ENCODE measurements at regions not wholly inside any gene's neighbourhood (a gene's known extent, or its start where the extent isn't known, plus 50 kb on each side); places are given as distances from the start of the nearest gene placed in this dataset.

DNA sequence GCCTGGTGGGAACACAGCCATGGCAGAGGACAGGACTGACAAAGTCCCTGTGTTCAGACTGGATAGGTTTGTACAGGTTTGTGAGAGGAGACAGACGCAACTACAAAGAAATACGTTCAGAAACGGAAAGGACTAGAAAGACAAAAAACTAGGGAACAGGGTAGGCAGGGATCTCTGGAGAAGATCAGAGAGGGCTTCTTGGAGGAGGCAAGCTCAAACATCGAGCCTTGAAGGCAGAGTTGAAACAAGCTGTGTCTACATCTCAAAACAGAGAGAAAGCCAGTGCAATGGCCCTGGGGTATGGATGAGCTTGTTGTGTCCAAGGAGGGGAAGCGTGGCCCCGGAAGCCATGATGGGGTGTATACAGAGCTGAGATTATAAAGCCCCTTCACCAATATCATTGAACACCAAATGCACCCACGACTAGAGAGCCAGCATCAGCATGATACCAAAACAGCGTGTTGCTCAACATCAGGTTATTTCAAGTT, 89.6 kb upstream of the NCOR2 start:
- no peak for TF ChIP-seq POLR2A (IDR thresholded peaks at IDR 0.05; ENCODE audit: low read depth, low read length)
- TF ChIP-seq JUND (IDR thresholded peaks at IDR 0.05; ENCODE audit: low read depth, low read length): no peak
- TF ChIP-seq, protein P1, sequence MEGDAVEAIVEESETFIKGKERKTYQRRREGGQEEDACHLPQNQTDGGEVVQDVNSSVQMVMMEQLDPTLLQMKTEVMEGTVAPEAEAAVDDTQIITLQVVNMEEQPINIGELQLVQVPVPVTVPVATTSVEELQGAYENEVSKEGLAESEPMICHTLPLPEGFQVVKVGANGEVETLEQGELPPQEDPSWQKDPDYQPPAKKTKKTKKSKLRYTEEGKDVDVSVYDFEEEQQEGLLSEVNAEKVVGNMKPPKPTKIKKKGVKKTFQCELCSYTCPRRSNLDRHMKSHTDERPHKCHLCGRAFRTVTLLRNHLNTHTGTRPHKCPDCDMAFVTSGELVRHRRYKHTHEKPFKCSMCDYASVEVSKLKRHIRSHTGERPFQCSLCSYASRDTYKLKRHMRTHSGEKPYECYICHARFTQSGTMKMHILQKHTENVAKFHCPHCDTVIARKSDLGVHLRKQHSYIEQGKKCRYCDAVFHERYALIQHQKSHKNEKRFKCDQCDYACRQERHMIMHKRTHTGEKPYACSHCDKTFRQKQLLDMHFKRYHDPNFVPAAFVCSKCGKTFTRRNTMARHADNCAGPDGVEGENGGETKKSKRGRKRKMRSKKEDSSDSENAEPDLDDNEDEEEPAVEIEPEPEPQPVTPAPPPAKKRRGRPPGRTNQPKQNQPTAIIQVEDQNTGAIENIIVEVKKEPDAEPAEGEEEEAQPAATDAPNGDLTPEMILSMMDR (IDR thresholded peaks at IDR 0.05 in 2 of 3, conservative IDR thresholded peaks at IDR 0.05 in 1 of 3; ENCODE audit: control insufficient read depth in 2 of 3, extremely low read depth in 1 of 3, insufficient read depth in 1 of 3, low read depth in 3 of 3, low read length in 3 of 3): no peak
- TF ChIP-seq, protein P2, sequence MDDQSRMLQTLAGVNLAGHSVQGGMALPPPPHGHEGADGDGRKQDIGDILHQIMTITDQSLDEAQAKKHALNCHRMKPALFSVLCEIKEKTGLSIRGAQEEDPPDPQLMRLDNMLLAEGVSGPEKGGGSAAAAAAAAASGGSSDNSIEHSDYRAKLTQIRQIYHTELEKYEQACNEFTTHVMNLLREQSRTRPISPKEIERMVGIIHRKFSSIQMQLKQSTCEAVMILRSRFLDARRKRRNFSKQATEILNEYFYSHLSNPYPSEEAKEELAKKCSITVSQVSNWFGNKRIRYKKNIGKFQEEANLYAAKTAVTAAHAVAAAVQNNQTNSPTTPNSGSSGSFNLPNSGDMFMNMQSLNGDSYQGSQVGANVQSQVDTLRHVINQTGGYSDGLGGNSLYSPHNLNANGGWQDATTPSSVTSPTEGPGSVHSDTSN (IDR thresholded peaks at IDR 0.05; ENCODE audit: insufficient replicate concordance, low read depth, low read length): no peak
- TF ChIP-seq STAT3 (IDR thresholded peaks at IDR 0.05; ENCODE audit: low read depth, low read length): no peak
- TF ChIP-seq, protein P3, sequence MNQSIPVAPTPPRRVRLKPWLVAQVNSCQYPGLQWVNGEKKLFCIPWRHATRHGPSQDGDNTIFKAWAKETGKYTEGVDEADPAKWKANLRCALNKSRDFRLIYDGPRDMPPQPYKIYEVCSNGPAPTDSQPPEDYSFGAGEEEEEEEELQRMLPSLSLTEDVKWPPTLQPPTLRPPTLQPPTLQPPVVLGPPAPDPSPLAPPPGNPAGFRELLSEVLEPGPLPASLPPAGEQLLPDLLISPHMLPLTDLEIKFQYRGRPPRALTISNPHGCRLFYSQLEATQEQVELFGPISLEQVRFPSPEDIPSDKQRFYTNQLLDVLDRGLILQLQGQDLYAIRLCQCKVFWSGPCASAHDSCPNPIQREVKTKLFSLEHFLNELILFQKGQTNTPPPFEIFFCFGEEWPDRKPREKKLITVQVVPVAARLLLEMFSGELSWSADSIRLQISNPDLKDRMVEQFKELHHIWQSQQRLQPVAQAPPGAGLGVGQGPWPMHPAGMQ (IDR thresholded peaks at IDR 0.05; ENCODE audit: borderline replicate concordance): no peak
- no peak for TF ChIP-seq HDAC2 (IDR thresholded peaks at IDR 0.05)
- TF ChIP-seq SMC3 (IDR thresholded peaks at IDR 0.05; ENCODE audit: borderline replicate concordance, low read length): no peak
- TF ChIP-seq EZH2 (IDR thresholded peaks at IDR 0.05; ENCODE audit: borderline replicate concordance, control insufficient read depth, low read depth, low read length): no peak
- TF ChIP-seq, protein P4, sequence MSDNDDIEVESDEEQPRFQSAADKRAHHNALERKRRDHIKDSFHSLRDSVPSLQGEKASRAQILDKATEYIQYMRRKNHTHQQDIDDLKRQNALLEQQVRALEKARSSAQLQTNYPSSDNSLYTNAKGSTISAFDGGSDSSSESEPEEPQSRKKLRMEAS (IDR thresholded peaks at IDR 0.05; ENCODE audit: low read depth, low read length): no peak
- TF ChIP-seq FOS (IDR thresholded peaks at IDR 0.05; ENCODE audit: borderline replicate concordance, extremely low read depth, insufficient read length): no peak
